A673 (cell line): ENCODE measurements at regions not wholly inside any gene's neighbourhood (a gene's known extent, or its start where the extent isn't known, plus 50 kb on each side); places are given as distances from the start of the nearest gene placed in this dataset.

Experiments used
- BruUV-seq: library from RNA; stranded (reverse); fragments of 400-500 nt; replicated peaks from 2 replicates; lab custom pipeline; 2021; lab: Mats Ljungman, UMichigan
- CTCF ChIA-PET: fragments of 300-600 bp; sonication (Branson Sonifier 250); formaldehyde crosslinking; loops from one replicate; lab custom pipeline; 2022; ENCODE audit warnings: antibody characterized with exemption; lab: Charles Lee
- POLR2A ChIA-PET: fragments of 300-600 bp; sonication (Branson Sonifier 250); formaldehyde crosslinking; loops from one replicate; lab custom pipeline; 2022; ENCODE audit warnings: antibody characterized with exemption; ENCODE audit not compliant: low non-redundant PET; lab: Charles Lee
- DNase-seq: peaks from one replicate; pipeline ENCODE4 v3.0.0-alpha.2; 2015; ENCODE audit warnings: low spot score
- H3K27ac ChIP-seq: fragments of 200-600 bp; sonication (generic); 2 replicates; pipeline ENCODE4 v1.5.1; 2016; ENCODE audit warnings: mixed run types, low read depth, mild to moderate bottlenecking, mixed read lengths, antibody characterized with exemption, low read length; ENCODE audit not compliant: poor library complexity, severe bottlenecking
- H3K27me3 ChIP-seq: fragments of 200-600 bp; sonication (generic); replicated peaks from 2 replicates; pipeline ENCODE4 v1.6.1; 2017; ENCODE audit warnings: mixed run types, low read depth, mild to moderate bottlenecking, mixed read lengths, antibody characterized with exemption, low read length; ENCODE audit not compliant: insufficient read depth, poor library complexity
- H3K36me3 ChIP-seq: fragments of 200-600 bp; sonication (generic); 2 replicates; pipeline ENCODE4 v1.6.1; 2016; ENCODE audit warnings: mixed run types, mild to moderate bottlenecking, mixed read lengths, antibody characterized with exemption, low read length; ENCODE audit not compliant: insufficient read depth, poor library complexity, severe bottlenecking
- H3K4me1 ChIP-seq: fragments of 200-600 bp; sonication (generic); 2 replicates; pipeline ENCODE4 v1.6.1; 2017; ENCODE audit warnings: mixed run types, mild to moderate bottlenecking, mixed read lengths, antibody characterized with exemption, low read length; ENCODE audit not compliant: insufficient read depth, poor library complexity, severe bottlenecking
- H3K4me3 ChIP-seq: fragments of 200-600 bp; sonication (generic); 2 replicates; pipeline ENCODE4 v1.5.1; 2016; ENCODE audit warnings: low read depth, mixed run types, mild to moderate bottlenecking, mixed read lengths, low read length; ENCODE audit not compliant: poor library complexity, severe bottlenecking
- H3K9me3 ChIP-seq: fragments of 200-600 bp; sonication (generic); 2 replicates; pipeline ENCODE4 v1.6.1; 2016; ENCODE audit warnings: mixed run types, low read depth, mild to moderate bottlenecking, mixed read lengths, antibody characterized with exemption, low read length; ENCODE audit not compliant: poor library complexity, severe bottlenecking
- CTCF ChIP-seq: fragments of 300-800, 200-600 bp; sonication (generic); conservative IDR thresholded peaks from 2 replicates; pipeline ENCODE4 v1.5.1; 2017; ENCODE audit warnings: low read depth, mild to moderate bottlenecking, antibody characterized with exemption, low read length, moderate library complexity, mixed read lengths
- EZH2 ChIP-seq: fragments of 200-600 bp; sonication (generic); IDR thresholded peaks from 2 replicates; pipeline ENCODE4 v1.6.1; 2017; ENCODE audit warnings: borderline replicate concordance, low read depth, mild to moderate bottlenecking, mixed read lengths, antibody characterized with exemption, low read length; ENCODE audit not compliant: poor library complexity, severe bottlenecking
- intact Hi-C: fragments of 100-400 bp; cut with micrococcal nuclease; formaldehyde crosslinking; loops from one replicate; pipeline ENCODE4 v1.10.0; 2022; ENCODE audit not compliant: unreplicated experiment

- CTCF ChIA-PET = no interaction called here
- BruUV-seq = no TSS peak
- H3K4me1 ChIP-seq = no peaks in the 10 kb centered on the region
- H3K4me3 ChIP-seq = no peak overlapping the region
- no peaks in the 10 kb centered on the region for H3K36me3 ChIP-seq
- intact Hi-C loops = no loop called here
- POLR2A ChIA-PET = no interaction called here
- peaks cover 9% of the 10 kb centered on the region for H3K27me3 ChIP-seq
- no peak for DNase-seq
- no peaks in the 10 kb centered on the region for H3K9me3 ChIP-seq
- H3K27ac ChIP-seq = no peak overlapping the region
- no peak for TF ChIP-seq EZH2
- TF ChIP-seq CTCF = no peak
These were observed 257.7 kb upstream of the CDYL start for GRCh38 chr6:4518506-4518905.

GRCh38 chr6:4516206-4516605 lies 260.0 kb upstream of the CDYL start:
- ChIA-PET CTCF (no interaction called here), POLR2A (no interaction called here)
- no peak for DNase-seq
- no peaks in the 10 kb centered on the region for H3K36me3 ChIP-seq
- H3K9me3 ChIP-seq = no peaks in the 10 kb centered on the region
- no TSS peak for BruUV-seq
- intact Hi-C loops = no loop called here
- no peak overlapping the region for H3K4me3 ChIP-seq
- H3K4me1 ChIP-seq = no peaks in the 10 kb centered on the region
- no peak overlapping the region for H3K27ac ChIP-seq
- H3K27me3 ChIP-seq = peaks cover 5% of the 10 kb centered on the region
- TF ChIP-seq CTCF (no peak), EZH2 (no peak)

DNA sequence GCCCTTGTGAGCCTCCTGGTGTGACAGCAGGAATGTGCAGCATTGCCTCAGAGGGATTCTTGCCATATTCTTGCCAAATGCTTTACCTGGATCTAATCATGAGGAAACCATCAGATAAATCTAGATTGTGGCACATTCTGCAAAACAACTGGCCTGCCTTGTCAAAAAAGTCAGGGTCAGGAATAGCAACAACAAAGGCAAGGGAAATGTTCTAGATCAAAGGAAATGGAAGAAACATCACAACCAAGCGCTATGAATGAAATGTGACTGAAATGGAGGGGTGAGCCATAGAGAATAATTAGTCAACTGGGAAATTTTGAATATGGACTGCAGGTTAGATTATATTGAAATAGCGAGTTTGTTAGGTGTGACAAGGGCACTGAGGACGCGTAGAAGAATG lies 262.6 kb upstream of the CDYL start:
- DNase-seq = no peak
- no peak for TF ChIP-seq CTCF
- TF ChIP-seq EZH2 = no peak
- Histone ChIP-seq H3K4me3 (no peak overlapping the region), H3K27me3 (peaks cover 5% of the 10 kb centered on the region), H3K9me3 (no peaks in the 10 kb centered on the region), H3K4me1 (no peaks in the 10 kb centered on the region), H3K27ac (no peak overlapping the region), H3K36me3 (no peaks in the 10 kb centered on the region)
- BruUV-seq = no TSS peak
- CTCF ChIA-PET = no interaction called here
- POLR2A ChIA-PET = no interaction called here
- intact Hi-C loops = no loop called here
